K562 (cell line): ENCODE measurements at regions not wholly inside any gene's neighbourhood (a gene's known extent, or its start where the extent isn't known, plus 50 kb on each side); places are given as distances from the start of the nearest gene placed in this dataset.

Experiments used
- MXI1 ChIP-seq: IDR thresholded peaks from 2 replicates; pipeline ENCODE4 v1.6.1; 2011; ENCODE audit warnings: low read depth, mild to moderate bottlenecking, improper control_type of control experiment, low read length
- NCOA1 ChIP-seq: fragments of 450-650 bp; IDR thresholded peaks from 2 replicates; pipeline ENCODE4 v1.6.1; 2016; ENCODE audit warnings: low read depth
- NFRKB ChIP-seq: fragments of 450-650 bp; IDR thresholded peaks from 2 replicates; pipeline ENCODE4 v1.6.1; 2016; ENCODE audit warnings: low read depth
- PCBP2 ChIP-seq: fragments of 200-400 bp; formaldehyde crosslinking; IDR thresholded peaks from 2 replicates; pipeline ENCODE4 v1.6.1; 2018; ENCODE audit warnings: low read length, low read depth, mild to moderate bottlenecking, moderate library complexity; ENCODE audit not compliant: poor library complexity, severe bottlenecking
- RAD21 ChIP-seq, 2 experiments: fragments of 250-450 bp in 1 of 2; fragments of 450-650 bp in 1 of 2; sonication (Bioruptor Pico) in 1 of 2; formaldehyde crosslinking in 1 of 2; IDR thresholded peaks in 1 of 2; conservative IDR thresholded peaks in 1 of 2; 2 replicates each; pipeline versions ENCODE4 v1.4.0 to v1.8.0; 2020 to 2022; ENCODE audit warnings: mild to moderate bottlenecking in 2 of 2, moderate library complexity in 1 of 2
- SAFB ChIP-seq: fragments of 200-400 bp; formaldehyde crosslinking; IDR thresholded peaks from 2 replicates; pipeline ENCODE4 v1.6.1; 2017; ENCODE audit warnings: low read depth, low read length, borderline replicate concordance
- SMARCA4 ChIP-seq: fragments of 450-650 bp; IDR thresholded peaks from 2 replicates; pipeline ENCODE4 v1.6.1; 2016
- SP1 ChIP-seq: sonication (generic); formaldehyde crosslinking; IDR thresholded peaks from 2 replicates; pipeline ENCODE4 v1.8.1; 2022; ENCODE audit warnings: mild to moderate bottlenecking, missing genetic modification reagents
- ZNF274 ChIP-seq: IDR thresholded peaks from 2 replicates; pipeline ENCODE4 v1.6.1; 2011; ENCODE audit warnings: low read depth, mild to moderate bottlenecking, low read length, moderate library complexity, borderline replicate concordance
- ZNF408 ChIP-seq: fragments of 250-450 bp; sonication (Bioruptor Pico); IDR thresholded peaks from 2 replicates; pipeline ENCODE4 v1.4.0; 2020; ENCODE audit warnings: low read depth, mild to moderate bottlenecking, moderate library complexity
- TF ChIP-seq, protein P1 (sequence below), 3 experiments: IDR thresholded peaks in 2 of 3; conservative IDR thresholded peaks in 1 of 3; 2 replicates each; pipeline ENCODE4 v1.5.1; 2011 to 2012; ENCODE audit warnings: low read length in 3 of 3, mild to moderate bottlenecking in 3 of 3, control low read depth in 2 of 3, improper control_type of control experiment in 1 of 3, inconsistent platforms in 1 of 3, low read depth in 1 of 3, mixed read lengths in 1 of 3, moderate library complexity in 1 of 3; ENCODE audit not compliant: insufficient read depth in 2 of 3
- TF ChIP-seq, protein P2 (sequence below): fragments of 450-650 bp; formaldehyde crosslinking; IDR thresholded peaks from 2 replicates; pipeline ENCODE4 v1.4.0; 2020; ENCODE audit warnings: mild to moderate bottlenecking, moderate library complexity
- TF ChIP-seq, protein P3 (sequence below): fragments of 250-450 bp; sonication (Bioruptor Pico); IDR thresholded peaks from 2 replicates; pipeline ENCODE4 v1.4.0; 2020; ENCODE audit warnings: mild to moderate bottlenecking, moderate library complexity
- TF ChIP-seq, protein P4 (sequence below): sonication (generic); formaldehyde crosslinking; IDR thresholded peaks from 2 replicates; pipeline ENCODE4 v1.9.0; 2022; ENCODE audit warnings: mild to moderate bottlenecking, missing genetic modification reagents

DNA sequence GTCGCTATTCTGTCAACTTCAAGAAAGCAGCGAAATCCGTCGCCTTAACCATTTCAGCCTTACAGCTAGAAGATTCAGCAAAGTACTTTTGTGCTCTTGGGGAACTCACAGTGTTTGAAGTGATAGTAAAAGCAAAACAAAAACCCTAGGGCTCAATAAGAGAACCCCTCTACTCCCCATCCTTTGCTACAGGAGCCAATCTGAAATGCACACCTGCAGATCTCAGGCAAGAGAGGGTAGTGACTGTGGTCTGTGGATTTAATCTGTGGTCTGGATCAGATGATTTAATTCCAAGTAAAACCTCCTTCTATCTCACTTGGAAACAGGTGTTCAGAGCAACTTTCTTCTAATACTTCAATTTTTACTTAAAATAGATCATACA, 422.9 kb upstream of the OR4E1 start:
- TF ChIP-seq, protein P1, sequence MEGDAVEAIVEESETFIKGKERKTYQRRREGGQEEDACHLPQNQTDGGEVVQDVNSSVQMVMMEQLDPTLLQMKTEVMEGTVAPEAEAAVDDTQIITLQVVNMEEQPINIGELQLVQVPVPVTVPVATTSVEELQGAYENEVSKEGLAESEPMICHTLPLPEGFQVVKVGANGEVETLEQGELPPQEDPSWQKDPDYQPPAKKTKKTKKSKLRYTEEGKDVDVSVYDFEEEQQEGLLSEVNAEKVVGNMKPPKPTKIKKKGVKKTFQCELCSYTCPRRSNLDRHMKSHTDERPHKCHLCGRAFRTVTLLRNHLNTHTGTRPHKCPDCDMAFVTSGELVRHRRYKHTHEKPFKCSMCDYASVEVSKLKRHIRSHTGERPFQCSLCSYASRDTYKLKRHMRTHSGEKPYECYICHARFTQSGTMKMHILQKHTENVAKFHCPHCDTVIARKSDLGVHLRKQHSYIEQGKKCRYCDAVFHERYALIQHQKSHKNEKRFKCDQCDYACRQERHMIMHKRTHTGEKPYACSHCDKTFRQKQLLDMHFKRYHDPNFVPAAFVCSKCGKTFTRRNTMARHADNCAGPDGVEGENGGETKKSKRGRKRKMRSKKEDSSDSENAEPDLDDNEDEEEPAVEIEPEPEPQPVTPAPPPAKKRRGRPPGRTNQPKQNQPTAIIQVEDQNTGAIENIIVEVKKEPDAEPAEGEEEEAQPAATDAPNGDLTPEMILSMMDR (IDR thresholded peaks at IDR 0.05 in 2 of 3, conservative IDR thresholded peaks at IDR 0.05 in 1 of 3; ENCODE audit: insufficient read depth in 2 of 3, low read depth in 1 of 3, low read length in 3 of 3) = no peak
- no peak for TF ChIP-seq NCOA1
- TF ChIP-seq NFRKB = no peak
- TF ChIP-seq, protein P2, sequence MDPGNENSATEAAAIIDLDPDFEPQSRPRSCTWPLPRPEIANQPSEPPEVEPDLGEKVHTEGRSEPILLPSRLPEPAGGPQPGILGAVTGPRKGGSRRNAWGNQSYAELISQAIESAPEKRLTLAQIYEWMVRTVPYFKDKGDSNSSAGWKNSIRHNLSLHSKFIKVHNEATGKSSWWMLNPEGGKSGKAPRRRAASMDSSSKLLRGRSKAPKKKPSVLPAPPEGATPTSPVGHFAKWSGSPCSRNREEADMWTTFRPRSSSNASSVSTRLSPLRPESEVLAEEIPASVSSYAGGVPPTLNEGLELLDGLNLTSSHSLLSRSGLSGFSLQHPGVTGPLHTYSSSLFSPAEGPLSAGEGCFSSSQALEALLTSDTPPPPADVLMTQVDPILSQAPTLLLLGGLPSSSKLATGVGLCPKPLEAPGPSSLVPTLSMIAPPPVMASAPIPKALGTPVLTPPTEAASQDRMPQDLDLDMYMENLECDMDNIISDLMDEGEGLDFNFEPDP = no peak
- TF ChIP-seq SAFB = no peak
- TF ChIP-seq MXI1 = no peak
- TF ChIP-seq, protein P3, sequence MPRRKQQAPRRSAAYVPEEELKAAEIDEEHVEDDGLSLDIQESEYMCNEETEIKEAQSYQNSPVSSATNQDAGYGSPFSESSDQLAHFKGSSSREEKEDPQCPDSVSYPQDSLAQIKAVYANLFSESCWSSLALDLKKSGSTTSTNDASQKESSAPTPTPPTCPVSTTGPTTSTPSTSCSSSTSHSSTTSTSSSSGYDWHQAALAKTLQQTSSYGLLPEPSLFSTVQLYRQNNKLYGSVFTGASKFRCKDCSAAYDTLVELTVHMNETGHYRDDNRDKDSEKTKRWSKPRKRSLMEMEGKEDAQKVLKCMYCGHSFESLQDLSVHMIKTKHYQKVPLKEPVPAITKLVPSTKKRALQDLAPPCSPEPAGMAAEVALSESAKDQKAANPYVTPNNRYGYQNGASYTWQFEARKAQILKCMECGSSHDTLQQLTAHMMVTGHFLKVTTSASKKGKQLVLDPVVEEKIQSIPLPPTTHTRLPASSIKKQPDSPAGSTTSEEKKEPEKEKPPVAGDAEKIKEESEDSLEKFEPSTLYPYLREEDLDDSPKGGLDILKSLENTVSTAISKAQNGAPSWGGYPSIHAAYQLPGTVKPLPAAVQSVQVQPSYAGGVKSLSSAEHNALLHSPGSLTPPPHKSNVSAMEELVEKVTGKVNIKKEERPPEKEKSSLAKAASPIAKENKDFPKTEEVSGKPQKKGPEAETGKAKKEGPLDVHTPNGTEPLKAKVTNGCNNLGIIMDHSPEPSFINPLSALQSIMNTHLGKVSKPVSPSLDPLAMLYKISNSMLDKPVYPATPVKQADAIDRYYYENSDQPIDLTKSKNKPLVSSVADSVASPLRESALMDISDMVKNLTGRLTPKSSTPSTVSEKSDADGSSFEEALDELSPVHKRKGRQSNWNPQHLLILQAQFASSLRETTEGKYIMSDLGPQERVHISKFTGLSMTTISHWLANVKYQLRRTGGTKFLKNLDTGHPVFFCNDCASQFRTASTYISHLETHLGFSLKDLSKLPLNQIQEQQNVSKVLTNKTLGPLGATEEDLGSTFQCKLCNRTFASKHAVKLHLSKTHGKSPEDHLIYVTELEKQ (CRISPR knock-in tag) = no peak
- no peak for TF ChIP-seq PCBP2
- no peak for TF ChIP-seq ZNF274
- no peak for TF ChIP-seq SMARCA4
- TF ChIP-seq ZNF408 (CRISPR knock-in tag) = no peak
- TF ChIP-seq, protein P4, sequence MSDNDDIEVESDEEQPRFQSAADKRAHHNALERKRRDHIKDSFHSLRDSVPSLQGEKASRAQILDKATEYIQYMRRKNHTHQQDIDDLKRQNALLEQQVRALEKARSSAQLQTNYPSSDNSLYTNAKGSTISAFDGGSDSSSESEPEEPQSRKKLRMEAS = no peak
- no peak for TF ChIP-seq SP1 (CRISPR knock-in tag)
- no peak for TF ChIP-seq RAD21 (CRISPR knock-in tag; conservative IDR thresholded peaks at IDR 0.05 in 1 of 2, IDR thresholded peaks at IDR 0.05 in 1 of 2)
